Endothelial cell of umbilical vein (primary cell): ENCODE measurements at regions not wholly inside any gene's neighbourhood (a gene's known extent, or its start where the extent isn't known, plus 50 kb on each side); places are given as distances from the start of the nearest gene placed in this dataset.

Experiments used
- BruUV-seq: library from RNA; stranded (reverse); fragments of 400-500 nt; replicated peaks from 2 replicates; lab custom pipeline; 2021; lab: Mats Ljungman, UMichigan
- CTCF ChIA-PET: fragments of 300-600, 350-600 bp; sonication (Branson Sonifier 250); formaldehyde crosslinking; loops from one replicate; lab custom pipeline; 2021; ENCODE audit warnings: antibody characterized with exemption, inconsistent platforms; lab: Charles Lee
- POLR2A ChIA-PET: fragments of 300-600, 350-600 bp; sonication (Branson Sonifier 250); formaldehyde crosslinking; loops from one replicate; lab custom pipeline; 2021; ENCODE audit warnings: antibody characterized with exemption, inconsistent platforms; lab: Charles Lee
- DNase-seq: peaks from one replicate; pipeline ENCODE4 v3.0.0-alpha.2; 2011; ENCODE audit warnings: low read depth, low spot score
- FAIRE-seq: peaks from 2 replicates; lab custom pipeline; 2011; peaks lifted over from hg19 to GRCh38; lab: Jason Lieb, UNC
- H2AFZ ChIP-seq: 2 replicates; pipeline ENCODE4 v1.6.0; 2012; ENCODE audit warnings: low read depth, low read length, control low read depth, inconsistent platforms
- H3K27ac ChIP-seq: 2 replicates; pipeline ENCODE4 v1.5.1; 2011; ENCODE audit warnings: low read depth, mild to moderate bottlenecking, control low read depth, low read length, moderate library complexity; ENCODE audit not compliant: insufficient read depth
- H3K27me3 ChIP-seq, 2 experiments: 2 replicates each; pipeline versions ENCODE4 v1.6.0 to v1.6.1; 2011; ENCODE audit warnings: low read length in 2 of 2, mixed read lengths in 1 of 2; ENCODE audit not compliant: control insufficient read depth in 2 of 2, insufficient read depth in 2 of 2
- H3K36me3 ChIP-seq, 2 experiments: 2 replicates in 1 of 2; 3 replicates in 1 of 2; pipeline ENCODE4 v1.5.1; 2011; ENCODE audit warnings: low read length in 2 of 2, mild to moderate bottlenecking in 1 of 2, moderate library complexity in 1 of 2; ENCODE audit not compliant: control insufficient read depth in 2 of 2, insufficient read depth in 2 of 2; ENCODE audit errors: extremely low read depth in 1 of 2
- H3K4me1 ChIP-seq: 3 replicates; pipeline ENCODE4 v1.5.1; 2011; ENCODE audit warnings: mild to moderate bottlenecking, low read length; ENCODE audit not compliant: control insufficient read depth, insufficient read depth; ENCODE audit errors: extremely low read depth
- H3K4me2 ChIP-seq: 2 replicates; pipeline ENCODE4 v1.6.1; 2011; ENCODE audit warnings: low read length, control low read depth, mixed read lengths; ENCODE audit not compliant: insufficient read depth
- H3K4me3 ChIP-seq, 3 experiments: fragments of 200-600 bp in 1 of 3; sonication (generic), shearing (Covaris generic) in 1 of 3; replicated peaks in 1 of 3; 2 replicates each; pipeline ENCODE4 v1.5.1; 2011 to 2016; ENCODE audit warnings: control low read depth in 3 of 3, low read length in 3 of 3, mild to moderate bottlenecking in 2 of 3, inconsistent platforms in 1 of 3, low read depth in 1 of 3, moderate library complexity in 1 of 3; ENCODE audit not compliant: insufficient read depth in 1 of 3
- H3K79me2 ChIP-seq: 2 replicates; pipeline ENCODE4 v1.6.0; 2012; ENCODE audit warnings: low read length, inconsistent platforms; ENCODE audit not compliant: control insufficient read depth, insufficient read depth
- H3K9ac ChIP-seq: replicated peaks from 2 replicates; pipeline ENCODE3; 2011; ENCODE audit warnings: low read length, control low read depth; ENCODE audit not compliant: insufficient read depth; ENCODE audit errors: extremely low read depth
- H3K9me1 ChIP-seq: replicated peaks from 3 replicates; pipeline ENCODE4 v1.6.0; 2011; ENCODE audit warnings: mild to moderate bottlenecking, low read length; ENCODE audit not compliant: control insufficient read depth, insufficient read depth; ENCODE audit errors: extremely low read depth
- H3K9me3 ChIP-seq: replicated peaks from 2 replicates; pipeline ENCODE4 v1.5.1; 2012; ENCODE audit warnings: low read length, inconsistent platforms; ENCODE audit not compliant: control insufficient read depth, insufficient read depth
- H4K20me1 ChIP-seq: replicated peaks from 2 replicates; pipeline ENCODE3; 2011; ENCODE audit warnings: mild to moderate bottlenecking, low read length; ENCODE audit not compliant: control insufficient read depth, insufficient read depth; ENCODE audit errors: extremely low read depth
- EZH2 ChIP-seq: IDR thresholded peaks from 2 replicates; pipeline ENCODE4 v1.6.1; 2012; ENCODE audit warnings: borderline replicate concordance, low read depth, mild to moderate bottlenecking, moderate library complexity, low read length, inconsistent platforms; ENCODE audit not compliant: severe bottlenecking
- FOS ChIP-seq: IDR thresholded peaks from 2 replicates; pipeline ENCODE4 v1.6.1; 2011; ENCODE audit warnings: mild to moderate bottlenecking, low read length, moderate library complexity, borderline replicate concordance; ENCODE audit not compliant: insufficient read depth
- GATA2 ChIP-seq: IDR thresholded peaks from 2 replicates; pipeline ENCODE4 v1.7.0; 2011; ENCODE audit warnings: low read depth, mild to moderate bottlenecking, moderate library complexity, mixed read lengths, low read length; ENCODE audit not compliant: insufficient read length, insufficient read depth
- MYC ChIP-seq: IDR thresholded peaks from one replicate; pipeline ENCODE4 v1.6.1; 2011; ENCODE audit warnings: mild to moderate bottlenecking, low read depth, low read length
- POLR2A ChIP-seq: IDR thresholded peaks from 2 replicates; pipeline ENCODE4 v1.6.1; 2012; ENCODE audit warnings: low read depth, mild to moderate bottlenecking, control low read depth, low read length
- POLR2AphosphoS5 ChIP-seq: IDR thresholded peaks from 2 replicates; pipeline ENCODE4 v1.6.1; 2012; ENCODE audit warnings: low read depth, mild to moderate bottlenecking, control low read depth, low read length, moderate library complexity; ENCODE audit not compliant: insufficient read depth
- dilution Hi-C: fragments of 300-500 bp; cut with MboI; formaldehyde crosslinking; loops from one replicate; pipeline ENCODE4 v1.15.0; 2019; ENCODE audit warnings: low sequenced_read_pairs; ENCODE audit not compliant: extremely low pct_ligation_motif_present
- intact Hi-C: fragments of 100-400 bp; cut with micrococcal nuclease; formaldehyde crosslinking; loops from one replicate; pipeline ENCODE4 v1.10.0; 2022
- TF ChIP-seq, protein P1 (sequence below), 2 donors: IDR thresholded peaks; 1 replicate in 1 of 2; 2 replicates in 1 of 2; pipeline ENCODE4 v1.5.1; 2011; ENCODE audit warnings: low read length in 2 of 2, mild to moderate bottlenecking in 2 of 2, moderate library complexity in 2 of 2, control low read depth in 1 of 2, inconsistent platforms in 1 of 2, low read depth in 1 of 2; ENCODE audit not compliant: insufficient read depth in 1 of 2; ENCODE audit errors: extremely low read depth in 1 of 2
- TF ChIP-seq, protein P2 (sequence below): IDR thresholded peaks from 2 replicates; pipeline ENCODE4 v1.6.1; 2011; ENCODE audit not compliant: insufficient read depth, insufficient read length

DNA sequence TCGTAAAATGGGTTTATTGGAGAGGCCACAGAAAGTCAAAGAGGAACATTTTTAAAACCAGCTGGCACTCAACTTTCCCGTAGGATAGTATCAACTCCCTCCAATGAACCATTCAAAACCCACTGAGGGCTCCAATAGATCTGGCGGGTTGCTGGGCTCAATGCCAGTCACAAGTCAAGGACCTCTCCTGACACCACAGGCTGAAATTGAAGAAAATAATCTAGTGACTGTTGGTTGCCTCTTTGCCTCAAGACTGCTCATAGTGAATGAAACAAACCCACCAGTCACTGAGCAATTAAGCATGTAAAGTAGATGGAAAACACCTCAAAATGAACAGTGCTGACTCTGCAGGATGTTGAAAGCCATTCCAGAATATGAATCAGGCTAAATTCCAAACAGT lies 500.6 kb upstream of the AGTR1 start:
- H3K27me3 ChIP-seq: no peaks in the 10 kb centered on the region
- H3K79me2 ChIP-seq: no peaks in the 10 kb centered on the region
- no peak overlapping the region for H3K9ac ChIP-seq
- no peak for FAIRE-seq
- H3K27ac ChIP-seq: no peak overlapping the region
- no peaks in the 10 kb centered on the region for H4K20me1 ChIP-seq
- no peaks in the 10 kb centered on the region for H3K36me3 ChIP-seq
- H3K4me1 ChIP-seq: no peaks in the 10 kb centered on the region
- no peak overlapping the region for H3K4me3 ChIP-seq
- no peaks in the 10 kb centered on the region for H3K9me3 ChIP-seq
- no peak overlapping the region for H2AFZ ChIP-seq
- no peak overlapping the region for H3K4me2 ChIP-seq
- ChIA-PET CTCF (no interaction called here), POLR2A (no interaction called here)
- no peak for DNase-seq
- intact Hi-C loops: no loop called here
- dilution Hi-C loops: no loop called here
- BruUV-seq: no TSS peak
- no peaks in the 10 kb centered on the region for H3K9me1 ChIP-seq
- no peak for TF ChIP-seq FOS
- TF ChIP-seq POLR2AphosphoS5: no peak
- TF ChIP-seq, protein P1, sequence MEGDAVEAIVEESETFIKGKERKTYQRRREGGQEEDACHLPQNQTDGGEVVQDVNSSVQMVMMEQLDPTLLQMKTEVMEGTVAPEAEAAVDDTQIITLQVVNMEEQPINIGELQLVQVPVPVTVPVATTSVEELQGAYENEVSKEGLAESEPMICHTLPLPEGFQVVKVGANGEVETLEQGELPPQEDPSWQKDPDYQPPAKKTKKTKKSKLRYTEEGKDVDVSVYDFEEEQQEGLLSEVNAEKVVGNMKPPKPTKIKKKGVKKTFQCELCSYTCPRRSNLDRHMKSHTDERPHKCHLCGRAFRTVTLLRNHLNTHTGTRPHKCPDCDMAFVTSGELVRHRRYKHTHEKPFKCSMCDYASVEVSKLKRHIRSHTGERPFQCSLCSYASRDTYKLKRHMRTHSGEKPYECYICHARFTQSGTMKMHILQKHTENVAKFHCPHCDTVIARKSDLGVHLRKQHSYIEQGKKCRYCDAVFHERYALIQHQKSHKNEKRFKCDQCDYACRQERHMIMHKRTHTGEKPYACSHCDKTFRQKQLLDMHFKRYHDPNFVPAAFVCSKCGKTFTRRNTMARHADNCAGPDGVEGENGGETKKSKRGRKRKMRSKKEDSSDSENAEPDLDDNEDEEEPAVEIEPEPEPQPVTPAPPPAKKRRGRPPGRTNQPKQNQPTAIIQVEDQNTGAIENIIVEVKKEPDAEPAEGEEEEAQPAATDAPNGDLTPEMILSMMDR (IDR thresholded peaks at IDR 0.05; ENCODE audit: extremely low read depth in 1 of 2, insufficient read depth in 1 of 2, low read depth in 1 of 2, low read length in 2 of 2): no peak
- no peak for TF ChIP-seq POLR2A
- no peak for TF ChIP-seq EZH2

DNA sequence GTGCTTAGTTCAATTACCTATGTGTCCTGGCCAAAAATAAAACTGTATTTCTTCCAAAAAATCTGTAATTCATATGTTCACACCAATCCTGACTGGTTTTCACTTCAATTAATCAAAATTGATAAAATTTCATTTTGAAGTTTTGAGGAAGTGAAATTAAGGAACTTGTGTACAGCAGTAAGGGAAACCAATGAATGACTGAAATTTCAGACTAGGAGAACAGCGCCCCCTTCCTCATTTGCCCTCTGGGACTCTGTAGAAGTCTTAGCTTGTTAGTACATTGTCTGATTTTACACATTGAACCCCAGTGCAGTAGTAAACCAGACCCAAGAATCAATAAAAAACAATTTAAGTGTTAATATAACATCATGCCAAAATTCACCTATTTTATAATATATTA lies 495.3 kb upstream of the AGTR1 start:
- dilution Hi-C loops (no loop called here), intact Hi-C loops (no loop called here)
- Histone ChIP-seq H3K9ac (no peak overlapping the region), H3K27me3 (no peaks in the 10 kb centered on the region), H3K4me2 (no peak overlapping the region), H3K4me1 (no peaks in the 10 kb centered on the region), H3K36me3 (no peaks in the 10 kb centered on the region), H3K9me1 (no peaks in the 10 kb centered on the region), H3K4me3 (no peak overlapping the region), H2AFZ (no peak overlapping the region), H3K9me3 (no peaks in the 10 kb centered on the region), H3K27ac (no peak overlapping the region), H4K20me1 (no peaks in the 10 kb centered on the region), H3K79me2 (no peaks in the 10 kb centered on the region)
- no peak for DNase-seq
- POLR2A ChIA-PET: no interaction called here
- BruUV-seq: no TSS peak
- CTCF ChIA-PET: interaction anchor here (0.6 to 2.2 kb wide), 6 partner anchors 9 to 1082 kb away, joined by 3 to 9 read pairs (median 4); no protein-coding TSS in a partner anchor
- TF ChIP-seq, protein P1 (IDR thresholded peaks at IDR 0.05; ENCODE audit: extremely low read depth in 1 of 2, insufficient read depth in 1 of 2, low read depth in 1 of 2, low read length in 2 of 2): no peak
- TF ChIP-seq EZH2: no peak
- no peak for TF ChIP-seq GATA2
- no peak for TF ChIP-seq MYC
- TF ChIP-seq, protein P2, sequence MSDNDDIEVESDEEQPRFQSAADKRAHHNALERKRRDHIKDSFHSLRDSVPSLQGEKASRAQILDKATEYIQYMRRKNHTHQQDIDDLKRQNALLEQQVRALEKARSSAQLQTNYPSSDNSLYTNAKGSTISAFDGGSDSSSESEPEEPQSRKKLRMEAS: no peak
- FAIRE-seq: no peak
